ENCODE measurements at regions not wholly inside any gene's neighbourhood (a gene's known extent, or its start where the extent isn't known, plus 50 kb on each side); places are given as distances from the start of the nearest gene placed in this dataset.

GRCh38 chr1:171433451-171433850 lies 51.9 kb upstream of the PRRC2C start:
- no peak for TF ChIP-seq POLR2A (IDR thresholded peaks at IDR 0.05)
- TF ChIP-seq CTCF (IDR thresholded peaks at IDR 0.05 in 4 of 5, conservative IDR thresholded peaks at IDR 0.05 in 1 of 5): no peak

All from gastrocnemius medialis (tissue), 4 donors.